Vagina (tissue), 2 donors: ENCODE measurements at regions not wholly inside any gene's neighbourhood (a gene's known extent, or its start where the extent isn't known, plus 50 kb on each side); places are given as distances from the start of the nearest gene placed in this dataset.

Experiments
- CTCF ChIP-seq, 3 experiments: fragments of 450-650 bp in 2 of 3; fragments of 200-600 bp in 1 of 3; sonication (generic) in 1 of 3; IDR thresholded peaks; one replicate each; pipeline ENCODE4 v1.5.1; 2017 to 2019; ENCODE audit warnings: antibody characterized with exemption in 3 of 3, mild to moderate bottlenecking in 2 of 3, moderate library complexity in 2 of 3
- POLR2A ChIP-seq, 2 donors: fragments of 450-650 bp; IDR thresholded peaks; one replicate each; pipeline ENCODE4 v1.6.1; 2017; ENCODE audit warnings: antibody characterized with exemption in 2 of 2, mild to moderate bottlenecking in 2 of 2, moderate library complexity in 2 of 2

DNA sequence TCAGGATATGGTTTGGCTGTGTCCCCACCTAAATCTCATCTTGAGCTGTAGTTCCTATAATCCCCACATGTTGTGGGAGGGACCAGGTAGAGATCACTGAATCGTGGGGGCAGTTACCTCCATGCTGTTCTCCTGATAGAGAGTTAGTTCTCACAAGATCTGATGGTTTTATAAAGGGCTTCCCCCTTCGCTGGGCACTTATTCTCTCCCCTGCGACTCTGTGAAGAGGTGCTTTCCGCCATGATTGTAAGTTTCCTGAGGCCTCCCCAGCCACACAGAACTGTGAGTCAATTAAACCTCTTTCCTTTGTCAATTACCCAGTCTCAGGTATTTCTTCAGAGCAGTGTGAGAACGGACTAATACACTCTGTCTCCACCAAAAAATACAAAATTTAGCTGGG lies 291.9 kb downstream of the BCOR start:
- no peak for TF ChIP-seq CTCF (IDR thresholded peaks at IDR 0.05)
- no peak for TF ChIP-seq POLR2A (IDR thresholded peaks at IDR 0.05)
